ENCODE measurements at regions not wholly inside any gene's neighbourhood (a gene's known extent, or its start where the extent isn't known, plus 50 kb on each side); places are given as distances from the start of the nearest gene placed in this dataset.

DNA sequence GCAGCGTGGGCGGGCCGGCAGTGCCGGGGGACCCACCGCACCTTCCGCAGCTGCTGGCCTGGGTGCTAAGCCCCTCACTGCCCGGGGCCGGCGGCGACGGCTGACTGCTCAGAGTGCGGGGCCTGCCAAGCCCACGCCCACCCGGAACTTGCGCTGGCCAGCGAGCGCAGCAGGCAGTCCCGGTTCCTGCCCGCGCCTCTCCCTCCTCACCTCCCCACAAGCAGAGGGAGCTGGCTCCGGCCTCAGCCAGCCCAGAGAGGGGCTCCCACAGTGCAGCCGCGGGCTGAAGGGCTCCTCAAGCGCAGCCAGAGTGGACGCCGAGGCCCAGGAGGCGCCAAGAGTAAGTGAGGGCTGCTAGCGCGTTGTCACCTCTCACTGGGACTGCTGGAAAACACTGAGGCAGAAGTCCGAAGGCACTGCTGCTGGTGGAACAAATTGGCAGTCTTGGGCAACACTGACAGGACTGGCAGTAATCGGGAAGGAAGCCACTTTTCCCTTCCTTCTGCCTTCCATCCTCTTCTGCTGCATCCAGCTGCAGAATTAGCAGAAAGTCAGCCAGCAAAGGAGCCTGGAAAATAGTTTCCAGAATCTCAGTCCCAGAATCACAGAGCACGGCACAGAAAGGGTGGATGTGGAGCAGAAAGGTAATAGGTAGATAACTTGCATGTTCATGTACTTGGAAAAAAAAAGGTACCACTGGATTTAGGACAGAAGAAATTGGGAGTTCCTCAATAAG is 179.4 kb upstream of the FN1 start:
- DNase-seq, result no peak

GRCh38 chr2:215614296-215614695 is 178.4 kb upstream of the FN1 start:
- no peak for DNase-seq

GRCh38 chr2:215613888-215614287 is 178.0 kb upstream of the FN1 start:
- DNase-seq, result no peak

GRCh38 chr2:215613280-215613679 is 177.4 kb upstream of the FN1 start:
- DNase-seq, result no peak

GRCh38 chr2:215612786-215613185 is 176.9 kb upstream of the FN1 start:
- no peak for DNase-seq

DNA sequence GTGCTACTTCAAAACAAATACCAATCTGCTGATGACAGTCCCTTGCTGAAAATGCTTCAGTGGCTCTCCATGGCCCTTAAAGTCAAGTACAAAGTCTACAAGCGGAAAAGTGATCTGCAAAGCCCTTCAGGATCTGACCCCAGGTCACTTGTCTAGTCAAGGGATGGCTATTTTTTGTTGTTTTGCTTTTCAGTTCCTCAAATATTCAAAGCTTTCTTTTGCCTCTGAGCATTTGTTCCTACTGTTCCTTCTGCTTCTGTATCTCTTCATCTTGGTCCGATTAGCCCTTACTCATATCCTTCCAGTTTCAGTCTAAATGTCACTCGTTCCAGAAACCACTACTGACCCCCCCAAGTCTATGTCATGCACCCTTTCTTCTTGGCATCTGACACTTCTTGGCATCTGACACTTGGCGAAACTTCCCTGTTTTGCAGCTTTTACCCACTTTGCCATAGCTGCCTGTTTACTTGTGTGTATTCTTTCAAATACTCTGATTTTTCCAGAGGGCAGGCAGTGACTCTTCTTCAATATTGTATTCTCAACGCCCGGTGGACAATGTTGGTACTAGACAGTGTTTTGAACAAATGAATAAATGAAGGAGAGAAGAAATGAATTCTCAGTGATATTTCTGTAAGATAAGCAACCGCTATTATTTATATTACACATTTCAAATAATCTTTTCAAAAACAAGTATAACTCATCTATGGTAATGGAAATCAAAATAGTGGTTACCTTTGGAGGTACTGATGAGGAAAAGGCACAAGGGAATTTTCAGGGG is 175.9 kb upstream of the FN1 start:
- DNase-seq, result no peak

GRCh38 chr2:215609089-215610032 is 173.5 kb upstream of the FN1 start:
- DNase-seq, result no peak

- DNase-seq, result no peak
These were observed 171.9 kb upstream of the FN1 start for GRCh38 chr2:215607766-215608165.

GRCh38 chr2:215606219-215606618 is 170.4 kb upstream of the FN1 start:
- DNase-seq, result no peak

DNA sequence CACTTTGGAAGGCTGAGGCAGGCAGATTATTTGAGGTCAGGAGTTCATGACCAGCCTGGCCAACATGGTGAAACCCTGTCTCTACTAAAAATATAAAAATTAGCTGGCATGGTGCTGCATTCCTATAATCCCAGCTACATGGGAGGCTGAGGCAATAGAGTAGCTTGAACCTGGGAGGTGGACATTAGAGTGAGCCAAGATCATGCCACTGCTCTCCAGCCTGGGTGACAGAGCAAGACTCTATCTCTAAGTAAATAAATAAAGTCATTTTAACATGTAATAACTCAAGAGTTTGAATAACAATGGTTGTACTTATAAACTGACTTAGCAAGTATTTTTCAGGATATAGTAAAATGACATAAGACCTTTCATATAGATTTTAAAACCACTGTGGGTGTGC is 169.3 kb upstream of the FN1 start:
- DNase-seq, result no peak

DNA sequence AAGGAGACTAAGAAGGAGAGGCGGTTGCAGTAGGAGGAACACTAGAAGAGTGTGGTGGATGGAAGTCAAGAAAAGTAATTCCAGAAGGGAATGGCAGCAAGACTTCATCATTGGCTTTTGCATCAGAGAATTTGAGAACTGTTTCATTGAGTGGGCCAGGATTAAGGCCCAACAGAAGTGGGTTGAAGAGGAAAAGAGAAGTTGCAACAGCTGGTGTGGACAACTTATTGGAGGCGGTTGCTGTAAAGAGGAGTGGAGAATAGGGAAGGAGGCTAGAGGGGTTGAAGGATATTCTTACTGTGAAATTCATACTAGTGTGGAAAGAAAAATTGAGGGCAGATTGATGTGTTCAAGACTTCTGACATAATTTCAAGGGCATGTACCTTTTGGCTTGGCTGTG is 168.7 kb upstream of the FN1 start:
- no peak for DNase-seq

- no peak for DNase-seq
These were observed 167.6 kb upstream of the FN1 start for GRCh38 chr2:215603440-215603839.

- no peak for DNase-seq
These were observed 167.1 kb upstream of the FN1 start for GRCh38 chr2:215602997-215603396.

GRCh38 chr2:215601990-215602721 is 166.3 kb upstream of the FN1 start:
- DNase-seq, result no peak

DNA sequence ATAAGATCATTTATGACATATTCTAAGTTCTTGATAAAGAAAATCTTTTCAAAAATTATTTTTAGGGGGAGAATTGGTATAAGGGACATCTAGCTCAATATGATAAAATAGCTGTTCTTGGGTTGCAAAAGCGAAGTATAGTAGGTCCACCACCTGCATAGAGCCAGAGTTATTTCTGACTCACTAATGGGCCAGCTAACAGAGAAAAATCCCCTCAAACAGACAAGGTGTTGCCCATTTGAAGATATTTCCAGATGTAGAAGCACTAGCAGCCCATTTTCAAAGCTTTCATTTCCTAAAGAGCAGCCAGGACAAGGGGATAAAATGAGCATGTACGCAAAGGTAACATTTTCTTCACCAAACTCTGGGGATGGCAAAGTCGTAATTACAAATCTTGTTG is 165.7 kb upstream of the FN1 start:
- DNase-seq, result no peak

GRCh38 chr2:215598376-215598975 is 162.6 kb upstream of the FN1 start:
- no peak for DNase-seq

DNA sequence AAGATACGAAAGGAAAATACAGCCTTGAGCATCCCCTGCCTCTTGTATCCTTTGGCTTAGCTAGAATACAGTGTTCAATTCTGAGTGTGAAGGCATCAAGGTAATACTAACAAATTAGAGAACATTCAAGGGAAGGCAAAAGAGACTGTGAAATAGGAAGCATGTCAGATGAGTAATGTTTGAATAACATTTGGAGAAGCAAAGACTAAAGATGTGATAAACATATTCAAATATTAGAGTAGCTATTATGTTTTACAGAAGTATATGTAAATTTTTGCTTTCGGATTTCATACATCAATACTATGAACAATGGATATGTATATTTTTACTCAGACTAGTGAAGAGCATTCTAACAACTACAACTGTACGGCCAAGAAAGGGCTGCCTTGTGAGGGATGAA is 161.7 kb upstream of the FN1 start:
- no peak for DNase-seq

- no peak for DNase-seq
These were observed 158.9 kb upstream of the FN1 start for GRCh38 chr2:215594766-215595165.

DNA sequence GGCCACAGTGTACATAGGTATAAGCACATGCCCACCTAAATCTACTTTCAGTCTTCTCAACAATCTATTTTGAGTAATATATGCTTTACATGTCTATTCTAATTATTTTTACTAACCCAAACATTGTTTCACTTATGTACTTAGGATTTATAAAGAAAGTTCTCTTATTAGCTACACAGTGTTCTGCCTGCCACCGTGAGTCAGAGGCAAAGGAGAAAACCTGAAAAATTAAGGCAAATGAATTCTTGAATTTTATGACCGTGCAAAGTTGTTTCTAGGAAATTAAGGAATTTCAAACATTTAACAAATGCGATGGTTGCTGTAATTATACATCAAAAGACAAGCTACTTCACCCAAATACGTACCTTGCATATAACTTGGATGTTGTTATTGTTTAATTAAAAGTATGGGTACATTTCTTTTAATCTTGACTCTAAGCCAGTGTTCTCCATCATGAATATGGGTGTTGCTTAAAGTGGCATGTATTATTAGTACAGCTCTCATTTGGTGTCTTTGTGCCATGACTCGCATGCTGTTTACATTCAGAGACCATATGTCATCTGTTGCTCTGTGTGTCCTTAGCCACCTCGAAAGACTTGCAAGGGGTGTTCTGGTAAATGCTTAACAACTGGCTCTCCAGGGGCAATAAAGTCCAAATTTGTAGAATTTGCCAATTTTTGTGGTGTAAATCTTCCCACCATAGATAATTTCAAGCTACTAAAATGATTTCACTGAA is 154.3 kb upstream of the FN1 start:
- DNase-seq, result no peak

DNA sequence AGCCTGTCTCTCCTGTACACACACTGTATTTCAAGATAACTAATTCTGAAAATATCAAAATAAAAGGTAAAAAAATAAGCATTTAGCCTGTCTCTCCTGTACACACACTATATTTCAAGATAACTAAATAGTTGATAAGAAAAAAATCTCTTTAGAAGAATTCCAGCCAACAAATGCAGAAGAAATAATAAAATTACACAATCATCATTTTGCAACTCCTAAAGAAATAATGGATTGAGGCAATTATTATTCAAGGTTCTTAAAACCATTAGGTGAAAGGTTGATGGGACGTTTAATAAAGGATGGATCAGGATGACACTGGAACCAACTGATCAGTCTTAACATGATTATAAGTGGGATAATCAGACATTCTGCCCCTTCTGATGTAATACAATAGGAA is 148.0 kb upstream of the FN1 start:
- DNase-seq, result no peak

- DNase-seq, result no peak
These were observed 143.9 kb upstream of the FN1 start for GRCh38 chr2:215579809-215580208.

GRCh38 chr2:215577356-215577755 is 141.5 kb upstream of the FN1 start:
- no peak for DNase-seq
